Right ventricle myocardium superior (tissue), 1 donor: ENCODE measurements at regions not wholly inside any gene's neighbourhood (a gene's known extent, or its start where the extent isn't known, plus 50 kb on each side); places are given as distances from the start of the nearest gene placed in this dataset.
"Not testable (repeated sequence)": the region's sequence is repeated elsewhere in the genome, so short reads cannot be mapped to it uniquely, and the experiment has no call there.

Experiments used
- ATAC-seq: fragments of 200-7000 bp; cut with Tn5 transposase; one replicate; pipeline ENCODE4 v1.9.1; 2020; ENCODE audit warnings: mild to moderate bottlenecking; ENCODE audit not compliant: poor library complexity
- DNase-seq: peaks from one replicate; pipeline ENCODE4 v3.0.0-alpha.2; 2020
- intact Hi-C: fragments of 100-400 bp; cut with DNase I; formaldehyde crosslinking; loops from one replicate; pipeline ENCODE4 v1.11.2; 2022
- donor health status: DM: no; HTN: yes; CAD: no; lungs with severe emphysema.

DNA sequence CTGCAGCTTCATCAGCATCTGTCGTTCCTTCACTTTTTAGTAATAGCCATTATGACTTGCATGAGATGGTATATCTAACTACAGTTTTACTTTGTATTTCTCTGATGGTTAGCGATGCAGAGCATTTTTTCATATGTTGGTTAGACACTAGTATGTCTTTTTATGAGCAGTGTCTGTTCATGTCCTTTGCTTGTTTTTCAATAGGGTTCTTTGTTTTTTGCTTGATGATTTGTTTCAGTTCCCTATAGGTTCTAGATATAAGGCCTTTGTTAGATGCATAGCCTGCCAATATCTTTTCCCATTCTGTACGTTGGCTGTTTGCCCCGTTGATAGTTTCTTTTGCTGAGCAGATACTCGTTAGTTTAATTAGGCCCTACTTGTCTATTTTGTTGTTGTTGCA is 487.2 kb upstream of the BCHE start:
- intact Hi-C loops = no loop called here
- ATAC-seq (no peak), DNase-seq (no peak)

DNA sequence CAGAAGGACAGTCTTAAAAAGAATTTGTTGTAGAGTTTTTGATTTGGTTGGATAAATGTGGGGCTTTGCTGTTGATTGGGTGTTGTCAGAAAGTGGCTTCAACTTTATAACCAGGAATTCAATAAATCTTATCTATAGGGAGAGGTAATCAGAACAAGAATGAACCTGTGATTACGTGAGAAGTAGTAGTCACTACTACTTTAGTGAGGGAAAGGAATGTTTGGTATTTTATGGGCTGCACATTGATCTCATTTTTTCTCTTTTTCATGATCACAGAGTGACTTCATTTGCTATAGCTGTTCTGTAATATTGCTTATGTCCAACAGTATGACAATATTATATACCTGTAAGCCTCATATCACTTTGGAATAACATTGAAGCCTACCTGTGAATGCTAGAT is 485.2 kb upstream of the BCHE start:
- intact Hi-C loops = no loop called here
- ATAC-seq (no peak), DNase-seq (no peak)

GRCh38 chr3:166307756-166308350 is 470.6 kb upstream of the BCHE start:
- no peak for DNase-seq
- ATAC-seq = no peak
- intact Hi-C loops = no loop called here

GRCh38 chr3:166304584-166304983 is 467.4 kb upstream of the BCHE start:
- ATAC-seq (no peak), DNase-seq (no peak)
- intact Hi-C loops = no loop called here

- DNase-seq (no peak), ATAC-seq (no peak)
- intact Hi-C loops = no loop called here
These were observed 466.5 kb upstream of the BCHE start for GRCh38 chr3:166303681-166304080.

GRCh38 chr3:166302331-166302730 is 465.1 kb upstream of the BCHE start:
- no peak for DNase-seq
- ATAC-seq = no peak
- intact Hi-C loops = no loop called here

DNA sequence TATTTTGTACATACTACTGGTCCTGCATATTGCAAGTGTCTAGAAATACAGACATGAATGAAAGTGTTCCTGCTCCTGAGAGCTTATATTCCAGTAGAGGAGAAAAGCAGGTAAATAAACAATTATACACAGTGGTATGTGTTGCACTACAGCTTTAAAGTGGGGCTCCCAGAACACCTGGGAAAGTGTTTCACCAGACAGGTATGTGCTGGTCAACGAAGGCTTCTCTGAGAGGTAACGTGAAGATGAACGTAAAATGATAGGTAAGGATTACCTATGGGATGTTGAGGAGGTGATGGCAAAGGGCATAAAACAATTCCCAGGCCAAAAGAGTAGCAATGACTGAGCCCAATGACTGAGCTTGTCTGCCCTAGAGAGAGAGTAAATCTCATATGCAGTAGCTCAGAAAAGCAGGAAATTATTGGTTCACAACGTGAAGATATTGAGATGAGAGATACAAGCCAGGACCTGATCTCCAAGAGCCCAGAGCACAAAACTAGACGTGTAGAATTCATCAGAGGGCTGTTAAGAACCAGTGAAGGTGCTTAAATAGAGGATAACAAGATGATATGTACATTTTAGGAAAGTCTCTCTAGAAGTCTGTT is 459.1 kb upstream of the BCHE start:
- ATAC-seq (no peak), DNase-seq (no peak)
- intact Hi-C loops = no loop called here

GRCh38 chr3:166291186-166291955 is 454.1 kb upstream of the BCHE start:
- ATAC-seq (no peak), DNase-seq (no peak)
- intact Hi-C loops = no loop called here

- no peak for DNase-seq
- no peak for ATAC-seq
- intact Hi-C loops = no loop called here
These were observed 447.8 kb upstream of the BCHE start for GRCh38 chr3:166285001-166285400.

DNA sequence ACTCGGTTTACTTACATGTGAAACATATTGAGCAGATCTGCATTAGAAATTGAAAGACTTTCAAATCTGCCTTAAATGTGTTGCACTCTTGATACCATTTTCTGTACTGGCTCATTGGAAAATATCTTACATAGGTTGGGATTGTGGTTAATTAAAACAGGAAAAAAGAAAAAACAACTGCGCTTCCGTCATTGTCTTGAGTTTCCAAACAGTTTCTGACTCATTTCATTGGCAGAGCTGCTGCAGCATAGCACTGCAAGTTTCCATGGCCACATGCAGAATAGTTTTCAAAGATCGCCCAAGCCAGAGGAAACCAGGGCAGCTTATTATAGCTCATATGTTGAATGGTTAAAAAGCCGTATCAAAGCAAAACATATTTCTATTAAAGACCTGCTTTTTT is 446.6 kb upstream of the BCHE start:
- DNase-seq = no peak
- intact Hi-C loops = no loop called here
- no peak for ATAC-seq

- intact Hi-C loops = no loop called here
- ATAC-seq (no peak), DNase-seq (no peak)
These were observed 445.7 kb upstream of the BCHE start for GRCh38 chr3:166282931-166283330.

- ATAC-seq = no peak
- no peak for DNase-seq
- intact Hi-C loops = no loop called here
These were observed 442.4 kb upstream of the BCHE start for GRCh38 chr3:166279636-166280035.

GRCh38 chr3:166275024-166275390 is 437.8 kb upstream of the BCHE start:
- ATAC-seq (no peak), DNase-seq (no peak)

DNA sequence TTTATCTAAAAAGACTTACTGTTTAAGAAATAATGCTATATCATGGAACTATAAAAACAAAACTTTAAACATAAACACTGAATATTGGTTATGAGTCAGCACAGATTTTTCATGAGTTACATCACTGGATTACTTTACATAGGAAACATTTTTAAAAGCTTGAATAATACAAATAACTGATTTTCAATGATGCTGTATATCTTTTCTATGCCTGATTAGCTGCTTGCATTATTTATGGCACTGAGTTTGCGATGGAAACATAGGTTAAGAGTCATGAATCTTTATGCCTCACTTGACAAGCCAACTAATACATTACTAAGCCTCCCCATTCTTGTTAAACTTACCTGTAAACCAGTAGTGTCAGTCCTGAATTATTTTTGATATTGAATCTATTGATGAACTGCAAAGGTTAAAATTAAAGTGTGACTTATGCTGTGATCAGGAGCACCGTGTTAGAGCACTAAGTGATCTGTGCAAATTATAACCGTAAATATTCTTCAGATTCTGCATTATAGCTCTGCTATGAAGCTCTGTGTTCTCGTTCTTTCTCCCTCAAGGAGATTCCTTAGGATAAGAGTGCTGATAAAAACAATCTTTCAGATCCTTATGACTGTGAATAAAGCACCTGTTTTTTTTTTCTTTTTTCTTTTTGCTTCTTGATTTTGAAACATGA is 437.3 kb upstream of the BCHE start:
- intact Hi-C loops = no loop called here
- no peak for ATAC-seq
- DNase-seq = no peak

More at GRCh38 chr3:166275024-166275390, 437.8 kb upstream of the BCHE start:
- intact Hi-C loops = no loop called here

- ATAC-seq = no peak
- intact Hi-C loops = no loop called here
- DNase-seq = no peak
These were observed 433.2 kb upstream of the BCHE start for GRCh38 chr3:166270429-166270828.

- DNase-seq (no peak), ATAC-seq (no peak)
- intact Hi-C loops = no loop called here
These were observed 427.9 kb upstream of the BCHE start for GRCh38 chr3:166265153-166265552.

DNA sequence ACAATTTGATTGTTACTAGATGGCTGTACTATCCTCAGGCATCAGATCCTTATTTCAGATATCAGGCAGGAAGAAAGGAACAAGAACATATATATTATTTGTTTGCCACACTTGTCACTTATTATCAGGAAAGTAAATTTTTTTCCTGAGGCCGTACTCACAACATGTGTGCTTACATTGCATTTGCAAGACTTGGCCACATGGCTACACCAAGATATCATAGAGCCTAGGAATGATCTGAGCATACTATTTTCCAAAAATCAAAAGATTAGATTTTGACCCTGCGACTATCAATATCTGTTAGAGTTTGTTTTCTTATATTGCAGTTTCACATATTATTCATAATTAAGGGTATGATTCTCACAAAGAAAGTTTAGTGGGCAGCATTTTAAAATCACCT is 426.2 kb upstream of the BCHE start:
- DNase-seq (no peak), ATAC-seq (no peak)
- intact Hi-C loops = no loop called here

DNA sequence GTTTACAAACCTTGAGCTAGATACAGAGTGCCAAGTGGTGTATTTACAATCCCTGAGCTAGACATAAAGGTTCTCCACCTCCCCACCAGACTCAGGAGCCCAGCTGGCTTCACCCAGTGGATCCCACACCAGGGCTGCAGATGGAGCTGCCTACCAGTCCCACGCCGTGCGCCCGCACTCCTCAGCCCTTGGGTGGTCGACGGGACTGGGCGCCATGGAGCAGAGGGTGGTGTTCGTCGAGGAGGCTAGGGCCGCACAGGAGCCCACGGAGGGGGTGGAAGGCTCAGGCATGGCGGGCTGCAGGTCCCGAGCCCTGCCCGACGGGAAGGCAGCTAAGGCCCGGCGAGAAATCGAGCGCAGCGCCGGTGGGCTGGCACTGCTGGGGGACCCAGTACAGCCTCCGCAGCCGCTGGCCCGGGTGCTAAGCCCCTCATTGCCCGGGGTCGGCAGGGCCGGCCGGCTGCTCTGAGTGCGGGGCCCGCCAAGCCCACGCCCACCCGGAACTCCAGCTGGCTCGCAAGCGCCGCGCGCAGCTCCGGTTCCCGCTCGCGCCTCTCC is 421.1 kb upstream of the BCHE start:
- DNase-seq, intact Hi-C loops, ATAC-seq: not testable (repeated sequence)

- intact Hi-C loops = no loop called here
- no peak for DNase-seq
- ATAC-seq = no peak
These were observed 420.5 kb upstream of the BCHE start for GRCh38 chr3:166257715-166258114.

GRCh38 chr3:166248784-166249183 is 411.6 kb upstream of the BCHE start:
- DNase-seq (no peak), ATAC-seq (no peak)
- intact Hi-C loops = no loop called here
